K562 (cell line): ENCODE measurements at regions not wholly inside any gene's neighbourhood (a gene's known extent, or its start where the extent isn't known, plus 50 kb on each side); places are given as distances from the start of the nearest gene placed in this dataset.

Experiments used
- ATAC-seq: fragments of 200-7000 bp; cut with Tn5 transposase; 3 replicates; pipeline ENCODE4 v1.9.1; 2020; ENCODE audit warnings: moderate library complexity
- BruUV-seq: library from RNA; stranded (reverse); fragments of 400-500 nt; replicated peaks from 2 replicates; lab custom pipeline; 2021; lab: Mats Ljungman, UMichigan
- CTCF ChIA-PET: fragments of 300-600 bp; formaldehyde crosslinking; extraction: SDS; loops from one replicate; lab custom pipeline; 2021; ENCODE audit warnings: low intra/inter-chr PET ratio; lab: Yijun Ruan, JAX
- POLR2A ChIA-PET: fragments of 300-600, 350-650 bp; sonication (Branson Sonifier 250); formaldehyde crosslinking; extraction: SDS; loops from one replicate; lab custom pipeline; 2021; ENCODE audit warnings: antibody characterized with exemption, inconsistent platforms; lab: Yijun Ruan, JAX
- DNase-seq, 4 experiments: peaks; one replicate each; pipeline versions ENCODE4 v3.0.0 to v3.0.0-alpha.2; 2011 to 2018; ENCODE audit warnings: low spot score in 3 of 4, mixed read lengths in 3 of 4; ENCODE audit errors: extremely low read depth in 1 of 4
- FAIRE-seq: peaks from 2 replicates; lab custom pipeline; 2011; peaks lifted over from hg19 to GRCh38; lab: Jason Lieb, UNC
- H2AFZ ChIP-seq: 2 replicates; pipeline ENCODE4 v1.6.0; 2011; ENCODE audit warnings: low read depth, low read length, control low read depth, inconsistent platforms
- H3K27ac ChIP-seq: fragments of 200-600 bp; 3 replicates; pipeline ENCODE4 v1.8.0; 2011; ENCODE audit warnings: low read depth, mild to moderate bottlenecking, control low read depth, inconsistent platforms, low read length, moderate library complexity, mixed read lengths; ENCODE audit errors: extremely low read depth
- H3K27me3 ChIP-seq, 2 experiments: fragments of 300-600 bp in 1 of 2; 2 replicates in 1 of 2; 3 replicates in 1 of 2; pipeline versions ENCODE4 v1.6.0 to v1.8.0; 2011; ENCODE audit warnings: inconsistent platforms in 2 of 2, low read length in 2 of 2, mild to moderate bottlenecking in 1 of 2, mixed read lengths in 1 of 2, moderate library complexity in 1 of 2; ENCODE audit not compliant: control insufficient read depth in 2 of 2, insufficient read depth in 2 of 2
- H3K36me3 ChIP-seq: fragments of 300-600 bp; 3 replicates; pipeline ENCODE4 v1.8.0; 2011; ENCODE audit warnings: mild to moderate bottlenecking, low read length, inconsistent platforms; ENCODE audit not compliant: control insufficient read depth, insufficient read depth
- H3K4me1 ChIP-seq, 2 experiments: fragments of 200-600 bp in 1 of 2; replicated peaks in 1 of 2; 2 replicates in 1 of 2; 3 replicates in 1 of 2; pipeline versions ENCODE4 v1.5.1 to v1.8.0; 2011; ENCODE audit warnings: inconsistent platforms in 2 of 2, low read length in 2 of 2, mild to moderate bottlenecking in 1 of 2, mixed read lengths in 1 of 2, moderate library complexity in 1 of 2; ENCODE audit not compliant: control insufficient read depth in 2 of 2, insufficient read depth in 2 of 2
- H3K4me2 ChIP-seq: 2 replicates; pipeline ENCODE4 v1.6.1; 2011; ENCODE audit warnings: low read length, control low read depth, inconsistent platforms, mixed read lengths; ENCODE audit not compliant: insufficient read depth
- H3K4me3 ChIP-seq: fragments of 200-600 bp; sonication (generic), shearing (Covaris generic); 2 replicates; pipeline ENCODE4 v1.5.1; 2016; ENCODE audit warnings: control low read depth, inconsistent platforms
- H3K79me2 ChIP-seq: fragments of 200-600 bp; 3 replicates; pipeline ENCODE4 v1.8.0; 2011; ENCODE audit warnings: low read length, inconsistent platforms; ENCODE audit not compliant: control insufficient read depth, insufficient read depth
- H3K9ac ChIP-seq, 2 experiments: 2 replicates each; pipeline versions ENCODE4 v1.6.0 to v1.6.1; 2011; ENCODE audit warnings: low read depth in 2 of 2, low read length in 2 of 2, control low read depth in 1 of 2, inconsistent platforms in 1 of 2, mild to moderate bottlenecking in 1 of 2, mixed read lengths in 1 of 2; ENCODE audit not compliant: insufficient read depth in 1 of 2
- H3K9me1 ChIP-seq: one replicate; pipeline ENCODE4 v1.6.0; 2011; ENCODE audit warnings: inconsistent platforms, mild to moderate bottlenecking, low read length, moderate library complexity; ENCODE audit not compliant: control insufficient read depth, insufficient read depth
- H3K9me3 ChIP-seq: replicated peaks from 2 replicates; pipeline ENCODE4 v1.5.1; 2011; ENCODE audit warnings: low read depth, low read length, inconsistent platforms; ENCODE audit not compliant: control insufficient read depth, insufficient read depth
- H4K20me1 ChIP-seq: replicated peaks from 2 replicates; pipeline ENCODE4 v1.6.1; 2011; ENCODE audit warnings: low read length, inconsistent platforms, mixed read lengths; ENCODE audit not compliant: control insufficient read depth, insufficient read depth
- DMBX1 ChIP-seq: fragments of 250-450 bp; sonication (Bioruptor Pico); IDR thresholded peaks from 2 replicates; pipeline ENCODE4 v1.8.0; 2022; ENCODE audit warnings: inconsistent platforms, mild to moderate bottlenecking, moderate library complexity, borderline replicate concordance
- FOXA3 ChIP-seq, 2 experiments: fragments of 450-650 bp in 1 of 2; sonication (generic) in 1 of 2; formaldehyde crosslinking; IDR thresholded peaks in 1 of 2; conservative IDR thresholded peaks in 1 of 2; 2 replicates each; pipeline versions ENCODE4 v1.4.0 to v1.8.0; 2020 to 2022; ENCODE audit warnings: mild to moderate bottlenecking in 2 of 2, missing genetic modification reagents in 1 of 2
- MTA1 ChIP-seq: fragments of 450-650 bp; IDR thresholded peaks from 2 replicates; pipeline ENCODE4 v1.6.1; 2017; ENCODE audit warnings: borderline replicate concordance
- SMARCA5 ChIP-seq: fragments of 450-650 bp; IDR thresholded peaks from 2 replicates; pipeline ENCODE4 v1.6.1; 2016
- SPI1 ChIP-seq: IDR thresholded peaks from 2 replicates; pipeline ENCODE4 v1.6.1; 2011; ENCODE audit warnings: low read depth, low read length, control low read depth, borderline replicate concordance
- TBL1XR1 ChIP-seq, 2 experiments: IDR thresholded peaks; 2 replicates each; pipeline ENCODE4 v1.6.1; 2012; ENCODE audit warnings: improper control_type of control experiment in 2 of 2, low read length in 2 of 2, mild to moderate bottlenecking in 1 of 2
- ZNF354B ChIP-seq: fragments of 250-450 bp; sonication (Bioruptor Pico); IDR thresholded peaks from 2 replicates; pipeline ENCODE4 v1.4.0; 2020
- WGBS: fragments of 100-300 bp; shearing (Covaris generic); methylation state at CpG from one replicate; pipeline ENCODE4 v1.1.6; 2016; ENCODE audit warnings: low coverage, mixed read lengths; ENCODE audit not compliant: insufficient coverage; ENCODE audit errors: missing lambda C conversion rate; 5-methylcytosine and 5-hydroxymethylcytosine counted together
- in situ Hi-C: fragments of 300-500 bp; cut with MboI; formaldehyde crosslinking; loops from 4 replicates; pipeline ENCODE4 v1.15.0; 2018; ENCODE audit warnings: inconsistent platforms, mixed read lengths
- intact Hi-C: fragments of 100-400 bp; cut with micrococcal nuclease; formaldehyde crosslinking; loops from 2 replicates; pipeline ENCODE4 v1.14.2; 2022
- TF ChIP-seq, protein P1 (sequence below): fragments of 450-650 bp; IDR thresholded peaks from 2 replicates; pipeline ENCODE4 v1.6.1; 2016; ENCODE audit warnings: mild to moderate bottlenecking, moderate library complexity

DNA sequence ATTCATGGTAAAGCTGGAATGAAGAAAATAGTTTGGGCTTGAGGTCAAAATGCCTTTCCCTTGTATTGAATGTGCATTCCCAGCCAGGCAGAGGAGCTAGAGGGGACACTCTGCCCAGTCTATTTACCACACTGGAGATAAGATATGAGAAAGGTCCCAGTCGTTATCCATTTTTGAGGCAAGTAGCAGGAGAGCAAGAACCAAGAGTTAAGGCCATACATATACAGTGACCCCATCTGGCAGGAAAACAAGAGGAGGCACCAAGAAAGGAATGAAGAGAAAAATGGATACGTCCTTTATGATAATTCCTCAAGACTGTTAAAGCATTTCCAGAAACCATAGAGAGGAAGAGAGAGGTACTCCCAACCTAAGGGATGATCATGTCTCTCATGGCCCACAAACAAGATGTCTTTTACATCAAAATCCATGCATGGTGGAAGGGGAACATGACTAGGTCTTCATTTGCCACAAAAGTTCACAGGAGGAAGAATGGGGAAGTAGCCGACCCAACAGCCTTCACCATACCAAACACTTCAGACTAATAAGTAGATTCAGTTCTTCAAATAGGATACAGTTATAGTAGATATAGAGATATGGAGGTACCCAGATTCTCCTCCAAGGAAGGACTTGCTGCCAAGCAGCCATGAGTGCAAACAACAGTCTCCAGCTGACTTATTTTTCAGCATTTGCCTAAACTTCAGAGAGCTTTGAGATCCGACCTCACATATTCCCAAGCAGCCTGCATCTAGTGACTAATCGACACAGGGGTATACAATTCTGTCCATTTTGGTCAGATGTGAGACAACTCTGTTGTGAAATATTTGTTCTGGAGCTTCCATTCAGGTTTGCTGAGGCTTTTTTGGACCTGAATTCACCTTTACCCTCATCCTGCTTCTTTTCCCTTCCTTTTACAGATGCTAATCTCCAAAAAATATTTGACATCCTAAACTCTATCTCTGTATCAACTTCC, 61.1 kb upstream of the CCDC71L start:
- intact Hi-C loops (no loop called here), in situ Hi-C loops (no loop called here)
- peak in 1 of 4 experiments; percentile 54 for DNase-seq
- ATAC-seq, result peak; percentile 49
- Histone ChIP-seq H3K9me3 (no peaks in the 10 kb centered on the region), H3K36me3 (no peaks in the 10 kb centered on the region), H3K4me3 (no peak overlapping the region), H3K4me1 (peaks cover 3 to 65% of the 10 kb centered on the region in 2 experiments; a peak in 4 of 5 replicates), H3K27me3 (no peaks in the 10 kb centered on the region), H4K20me1 (no peaks in the 10 kb centered on the region), H3K9ac (no peak overlapping the region), H2AFZ (peak overlapping the region; percentile 22), H3K4me2 (no peak overlapping the region), H3K79me2 (no peaks in the 10 kb centered on the region), H3K9me1 (no peaks in the 10 kb centered on the region), H3K27ac (no peak overlapping the region)
- 41% methylated on average over 5 of the region's 5 CpGs for WGBS
- POLR2A ChIA-PET, result interaction anchor here (0.6 to 1.9 kb wide), 5 partner anchors 9 to 387 kb away, joined by 3 to 6 read pairs (median 4); no protein-coding TSS in a partner anchor
- no peak for FAIRE-seq
- CTCF ChIA-PET, result no interaction called here
- BruUV-seq, result no TSS peak
- TF ChIP-seq ZNF354B (0 out of 2 replicates have a peak, but pooled peaks have one; percentile 47), SMARCA5 (peak; percentile 46; the same call in 1 of the 2 replicates), DMBX1 (CRISPR knock-in tag) (peak; percentile 34; the same call in 1 of the 2 replicates), FOXA3 (CRISPR knock-in tag; conservative IDR thresholded peaks at IDR 0.05 in 1 of 2, IDR thresholded peaks at IDR 0.05 in 1 of 2) (no peak; a peak in 1 of 4 replicates), TBL1XR1 (IDR thresholded peaks at IDR 0.05; ENCODE audit: low read length in 2 of 2) (0 out of 4 replicates have a peak, but pooled peaks of 1 of the 2 experiments have one; percentile 12), MTA1 (0 out of 2 replicates have a peak, but pooled peaks have one; percentile 34), SPI1 (peak; percentile 23; the same call in 1 of the 2 replicates)
- TF ChIP-seq, protein P1, sequence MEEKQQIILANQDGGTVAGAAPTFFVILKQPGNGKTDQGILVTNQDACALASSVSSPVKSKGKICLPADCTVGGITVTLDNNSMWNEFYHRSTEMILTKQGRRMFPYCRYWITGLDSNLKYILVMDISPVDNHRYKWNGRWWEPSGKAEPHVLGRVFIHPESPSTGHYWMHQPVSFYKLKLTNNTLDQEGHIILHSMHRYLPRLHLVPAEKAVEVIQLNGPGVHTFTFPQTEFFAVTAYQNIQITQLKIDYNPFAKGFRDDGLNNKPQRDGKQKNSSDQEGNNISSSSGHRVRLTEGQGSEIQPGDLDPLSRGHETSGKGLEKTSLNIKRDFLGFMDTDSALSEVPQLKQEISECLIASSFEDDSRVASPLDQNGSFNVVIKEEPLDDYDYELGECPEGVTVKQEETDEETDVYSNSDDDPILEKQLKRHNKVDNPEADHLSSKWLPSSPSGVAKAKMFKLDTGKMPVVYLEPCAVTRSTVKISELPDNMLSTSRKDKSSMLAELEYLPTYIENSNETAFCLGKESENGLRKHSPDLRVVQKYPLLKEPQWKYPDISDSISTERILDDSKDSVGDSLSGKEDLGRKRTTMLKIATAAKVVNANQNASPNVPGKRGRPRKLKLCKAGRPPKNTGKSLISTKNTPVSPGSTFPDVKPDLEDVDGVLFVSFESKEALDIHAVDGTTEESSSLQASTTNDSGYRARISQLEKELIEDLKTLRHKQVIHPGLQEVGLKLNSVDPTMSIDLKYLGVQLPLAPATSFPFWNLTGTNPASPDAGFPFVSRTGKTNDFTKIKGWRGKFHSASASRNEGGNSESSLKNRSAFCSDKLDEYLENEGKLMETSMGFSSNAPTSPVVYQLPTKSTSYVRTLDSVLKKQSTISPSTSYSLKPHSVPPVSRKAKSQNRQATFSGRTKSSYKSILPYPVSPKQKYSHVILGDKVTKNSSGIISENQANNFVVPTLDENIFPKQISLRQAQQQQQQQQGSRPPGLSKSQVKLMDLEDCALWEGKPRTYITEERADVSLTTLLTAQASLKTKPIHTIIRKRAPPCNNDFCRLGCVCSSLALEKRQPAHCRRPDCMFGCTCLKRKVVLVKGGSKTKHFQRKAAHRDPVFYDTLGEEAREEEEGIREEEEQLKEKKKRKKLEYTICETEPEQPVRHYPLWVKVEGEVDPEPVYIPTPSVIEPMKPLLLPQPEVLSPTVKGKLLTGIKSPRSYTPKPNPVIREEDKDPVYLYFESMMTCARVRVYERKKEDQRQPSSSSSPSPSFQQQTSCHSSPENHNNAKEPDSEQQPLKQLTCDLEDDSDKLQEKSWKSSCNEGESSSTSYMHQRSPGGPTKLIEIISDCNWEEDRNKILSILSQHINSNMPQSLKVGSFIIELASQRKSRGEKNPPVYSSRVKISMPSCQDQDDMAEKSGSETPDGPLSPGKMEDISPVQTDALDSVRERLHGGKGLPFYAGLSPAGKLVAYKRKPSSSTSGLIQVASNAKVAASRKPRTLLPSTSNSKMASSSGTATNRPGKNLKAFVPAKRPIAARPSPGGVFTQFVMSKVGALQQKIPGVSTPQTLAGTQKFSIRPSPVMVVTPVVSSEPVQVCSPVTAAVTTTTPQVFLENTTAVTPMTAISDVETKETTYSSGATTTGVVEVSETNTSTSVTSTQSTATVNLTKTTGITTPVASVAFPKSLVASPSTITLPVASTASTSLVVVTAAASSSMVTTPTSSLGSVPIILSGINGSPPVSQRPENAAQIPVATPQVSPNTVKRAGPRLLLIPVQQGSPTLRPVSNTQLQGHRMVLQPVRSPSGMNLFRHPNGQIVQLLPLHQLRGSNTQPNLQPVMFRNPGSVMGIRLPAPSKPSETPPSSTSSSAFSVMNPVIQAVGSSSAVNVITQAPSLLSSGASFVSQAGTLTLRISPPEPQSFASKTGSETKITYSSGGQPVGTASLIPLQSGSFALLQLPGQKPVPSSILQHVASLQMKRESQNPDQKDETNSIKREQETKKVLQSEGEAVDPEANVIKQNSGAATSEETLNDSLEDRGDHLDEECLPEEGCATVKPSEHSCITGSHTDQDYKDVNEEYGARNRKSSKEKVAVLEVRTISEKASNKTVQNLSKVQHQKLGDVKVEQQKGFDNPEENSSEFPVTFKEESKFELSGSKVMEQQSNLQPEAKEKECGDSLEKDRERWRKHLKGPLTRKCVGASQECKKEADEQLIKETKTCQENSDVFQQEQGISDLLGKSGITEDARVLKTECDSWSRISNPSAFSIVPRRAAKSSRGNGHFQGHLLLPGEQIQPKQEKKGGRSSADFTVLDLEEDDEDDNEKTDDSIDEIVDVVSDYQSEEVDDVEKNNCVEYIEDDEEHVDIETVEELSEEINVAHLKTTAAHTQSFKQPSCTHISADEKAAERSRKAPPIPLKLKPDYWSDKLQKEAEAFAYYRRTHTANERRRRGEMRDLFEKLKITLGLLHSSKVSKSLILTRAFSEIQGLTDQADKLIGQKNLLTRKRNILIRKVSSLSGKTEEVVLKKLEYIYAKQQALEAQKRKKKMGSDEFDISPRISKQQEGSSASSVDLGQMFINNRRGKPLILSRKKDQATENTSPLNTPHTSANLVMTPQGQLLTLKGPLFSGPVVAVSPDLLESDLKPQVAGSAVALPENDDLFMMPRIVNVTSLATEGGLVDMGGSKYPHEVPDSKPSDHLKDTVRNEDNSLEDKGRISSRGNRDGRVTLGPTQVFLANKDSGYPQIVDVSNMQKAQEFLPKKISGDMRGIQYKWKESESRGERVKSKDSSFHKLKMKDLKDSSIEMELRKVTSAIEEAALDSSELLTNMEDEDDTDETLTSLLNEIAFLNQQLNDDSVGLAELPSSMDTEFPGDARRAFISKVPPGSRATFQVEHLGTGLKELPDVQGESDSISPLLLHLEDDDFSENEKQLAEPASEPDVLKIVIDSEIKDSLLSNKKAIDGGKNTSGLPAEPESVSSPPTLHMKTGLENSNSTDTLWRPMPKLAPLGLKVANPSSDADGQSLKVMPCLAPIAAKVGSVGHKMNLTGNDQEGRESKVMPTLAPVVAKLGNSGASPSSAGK, result 0 out of 2 replicates have a peak, but pooled peaks have one; percentile 5
